ENCODE measurements at regions not wholly inside any gene's neighbourhood (a gene's known extent, or its start where the extent isn't known, plus 50 kb on each side); places are given as distances from the start of the nearest gene placed in this dataset.

DNA sequence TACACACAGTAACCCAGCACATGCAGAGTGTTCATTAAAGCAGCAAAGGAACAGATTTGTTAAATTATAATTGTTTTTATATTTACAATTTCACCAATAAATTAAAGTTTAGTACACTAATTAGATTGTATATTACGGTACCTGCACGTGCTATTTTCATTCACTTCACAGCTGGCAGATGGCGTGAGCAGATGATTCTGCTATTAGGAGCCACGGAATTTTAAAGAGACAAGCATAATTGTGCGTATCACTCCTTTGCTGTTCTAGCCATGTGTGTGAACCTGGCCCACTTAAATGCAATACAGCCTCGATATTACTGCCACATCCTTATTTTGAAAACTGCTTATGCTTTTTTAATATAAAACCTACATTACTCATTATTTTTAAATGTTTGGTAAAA lies 332.8 kb upstream of the SOX11 start:
- CTCF ChIA-PET, result interaction anchor here (1.4 kb wide), 1 partner anchor 10 kb away, joined by 3 read pairs; no protein-coding TSS in a partner anchor

DNA sequence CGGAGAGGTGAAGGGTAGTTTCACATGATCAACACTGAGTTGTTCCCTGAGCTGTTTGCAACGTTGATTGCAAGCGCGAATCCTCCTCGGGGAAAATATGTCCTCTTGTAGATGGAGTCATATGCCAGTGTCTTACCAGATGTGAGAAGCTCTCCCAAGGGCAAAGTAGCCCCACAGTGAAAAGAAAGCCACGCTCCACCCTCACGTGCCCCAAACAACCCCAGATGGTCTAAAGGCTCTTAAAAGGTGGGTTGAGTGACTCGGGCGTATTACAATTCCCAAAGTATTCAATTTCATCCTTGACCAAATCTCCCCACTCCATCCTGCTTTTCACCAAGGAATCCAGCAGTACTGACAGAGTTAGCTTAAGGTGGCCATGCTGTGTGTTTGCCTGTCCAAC lies 332.1 kb upstream of the SOX11 start:
- Histone ChIP-seq H3K4me1 (no peaks in the 10 kb centered on the region), H3K4me3 (no peak overlapping the region), H3K4me2 (no peak overlapping the region), H3K9me3 (no peaks in the 10 kb centered on the region; the same call in 2 of the 3 replicates), H3K27ac (no peak overlapping the region)
- WGBS (ENCODE audit: missing lambda C conversion rate), result 21% methylated on average over 9 of the region's 9 CpGs
- ChIA-PET CTCF (interaction anchor here (1.4 kb wide), 1 partner anchor 11 kb away, joined by 3 read pairs; no protein-coding TSS in a partner anchor), POLR2A (no interaction called here)
- FAIRE-seq (no peak), DNase-seq (ENCODE audit: low read depth in 1 of 2, low spot score in 1 of 2) (no peak), ATAC-seq (no peak)
- TF ChIP-seq KDM5A (IDR thresholded peaks at IDR 0.05) (no peak), HEYL (CRISPR knock-in tag; IDR thresholded peaks at IDR 0.05) (no peak), RAD21 (conservative IDR thresholded peaks at IDR 0.05 in 1 of 2, IDR thresholded peaks at IDR 0.05 in 1 of 2) (no peak), MYC (IDR thresholded peaks at IDR 0.05; ENCODE audit: borderline replicate concordance, low read length) (no peak), ELK1 (IDR thresholded peaks at IDR 0.05; ENCODE audit: low read depth, low read length) (no peak), POLR2A (IDR thresholded peaks at IDR 0.05; ENCODE audit: low read length) (no peak), TFCP2L1 (CRISPR knock-in tag; IDR thresholded peaks at IDR 0.05) (no peak), HOXB13 (CRISPR knock-in tag; IDR thresholded peaks at IDR 0.05; ENCODE audit: low read depth) (no peak), RNF2 (IDR thresholded peaks at IDR 0.05; ENCODE audit: borderline replicate concordance, low read depth) (no peak), POLR2AphosphoS2 (conservative IDR thresholded peaks at IDR 0.05; ENCODE audit: low read length) (no peak), NR3C1 (IDR thresholded peaks at IDR 0.05) (no peak)

More for the DNA sequence above, 332.8 kb upstream of the SOX11 start:
- H3K4me3 ChIP-seq, result no peak overlapping the region
- no peak for FAIRE-seq
- H3K4me2 ChIP-seq, result no peak overlapping the region
- H3K27ac ChIP-seq, result no peak overlapping the region
- TF ChIP-seq JUN (IDR thresholded peaks at IDR 0.05) (no peak), NFE2L2 (conservative IDR thresholded peaks at IDR 0.05; ENCODE audit: low read length) (no peak), JUNB (IDR thresholded peaks at IDR 0.05) (no peak), MAZ (IDR thresholded peaks at IDR 0.05; ENCODE audit: borderline replicate concordance, low read depth, low read length) (no peak), CBX8 (IDR thresholded peaks at IDR 0.05) (no peak), POLR2AphosphoS2 (conservative IDR thresholded peaks at IDR 0.05; ENCODE audit: low read length) (no peak), HEYL (CRISPR knock-in tag; IDR thresholded peaks at IDR 0.05) (no peak), PHF8 (IDR thresholded peaks at IDR 0.05; ENCODE audit: borderline replicate concordance, low read depth) (no peak), ZC3H11A (IDR thresholded peaks at IDR 0.05) (no peak), HOXA7 (CRISPR knock-in tag; IDR thresholded peaks at IDR 0.05) (no peak), NR3C1 (IDR thresholded peaks at IDR 0.05) (no peak)
- TF ChIP-seq, protein P1, sequence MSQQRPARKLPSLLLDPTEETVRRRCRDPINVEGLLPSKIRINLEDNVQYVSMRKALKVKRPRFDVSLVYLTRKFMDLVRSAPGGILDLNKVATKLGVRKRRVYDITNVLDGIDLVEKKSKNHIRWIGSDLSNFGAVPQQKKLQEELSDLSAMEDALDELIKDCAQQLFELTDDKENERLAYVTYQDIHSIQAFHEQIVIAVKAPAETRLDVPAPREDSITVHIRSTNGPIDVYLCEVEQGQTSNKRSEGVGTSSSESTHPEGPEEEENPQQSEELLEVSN (IDR thresholded peaks at IDR 0.05; ENCODE audit: borderline replicate concordance, low read depth), result no peak
- TF ChIP-seq, protein P2, sequence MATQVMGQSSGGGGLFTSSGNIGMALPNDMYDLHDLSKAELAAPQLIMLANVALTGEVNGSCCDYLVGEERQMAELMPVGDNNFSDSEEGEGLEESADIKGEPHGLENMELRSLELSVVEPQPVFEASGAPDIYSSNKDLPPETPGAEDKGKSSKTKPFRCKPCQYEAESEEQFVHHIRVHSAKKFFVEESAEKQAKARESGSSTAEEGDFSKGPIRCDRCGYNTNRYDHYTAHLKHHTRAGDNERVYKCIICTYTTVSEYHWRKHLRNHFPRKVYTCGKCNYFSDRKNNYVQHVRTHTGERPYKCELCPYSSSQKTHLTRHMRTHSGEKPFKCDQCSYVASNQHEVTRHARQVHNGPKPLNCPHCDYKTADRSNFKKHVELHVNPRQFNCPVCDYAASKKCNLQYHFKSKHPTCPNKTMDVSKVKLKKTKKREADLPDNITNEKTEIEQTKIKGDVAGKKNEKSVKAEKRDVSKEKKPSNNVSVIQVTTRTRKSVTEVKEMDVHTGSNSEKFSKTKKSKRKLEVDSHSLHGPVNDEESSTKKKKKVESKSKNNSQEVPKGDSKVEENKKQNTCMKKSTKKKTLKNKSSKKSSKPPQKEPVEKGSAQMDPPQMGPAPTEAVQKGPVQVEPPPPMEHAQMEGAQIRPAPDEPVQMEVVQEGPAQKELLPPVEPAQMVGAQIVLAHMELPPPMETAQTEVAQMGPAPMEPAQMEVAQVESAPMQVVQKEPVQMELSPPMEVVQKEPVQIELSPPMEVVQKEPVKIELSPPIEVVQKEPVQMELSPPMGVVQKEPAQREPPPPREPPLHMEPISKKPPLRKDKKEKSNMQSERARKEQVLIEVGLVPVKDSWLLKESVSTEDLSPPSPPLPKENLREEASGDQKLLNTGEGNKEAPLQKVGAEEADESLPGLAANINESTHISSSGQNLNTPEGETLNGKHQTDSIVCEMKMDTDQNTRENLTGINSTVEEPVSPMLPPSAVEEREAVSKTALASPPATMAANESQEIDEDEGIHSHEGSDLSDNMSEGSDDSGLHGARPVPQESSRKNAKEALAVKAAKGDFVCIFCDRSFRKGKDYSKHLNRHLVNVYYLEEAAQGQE (IDR thresholded peaks at IDR 0.05), result no peak
- ATAC-seq, result no peak
- WGBS (ENCODE audit: missing lambda C conversion rate), result 13% methylated on average over 6 of the region's 6 CpGs
- POLR2A ChIA-PET, result no interaction called here
- DNase-seq (ENCODE audit: low read depth in 1 of 2, low spot score in 1 of 2), result no peak
- no peaks in the 10 kb centered on the region for H3K4me1 ChIP-seq
- no peaks in the 10 kb centered on the region; the same call in 2 of the 3 replicates for H3K9me3 ChIP-seq
